LHCN-M2 (cell line): ENCODE measurements at regions not wholly inside any gene's neighbourhood (a gene's known extent, or its start where the extent isn't known, plus 50 kb on each side); places are given as distances from the start of the nearest gene placed in this dataset.

Experiments used
- DNase-seq: peaks from one replicate; pipeline ENCODE4 v3.0.0-alpha.2; 2012; ENCODE audit warnings: low read depth

- no peak for DNase-seq
These were observed 106.5 kb upstream of the DRD2 start for GRCh38 chr11:113581713-113582112.

GRCh38 chr11:113579292-113579940, 104.2 kb upstream of the DRD2 start:
- no peak for DNase-seq

GRCh38 chr11:113578715-113579250, 103.6 kb upstream of the DRD2 start:
- no peak for DNase-seq

- DNase-seq, result no peak
These were observed 102.8 kb upstream of the DRD2 start for GRCh38 chr11:113578033-113578380.

DNA sequence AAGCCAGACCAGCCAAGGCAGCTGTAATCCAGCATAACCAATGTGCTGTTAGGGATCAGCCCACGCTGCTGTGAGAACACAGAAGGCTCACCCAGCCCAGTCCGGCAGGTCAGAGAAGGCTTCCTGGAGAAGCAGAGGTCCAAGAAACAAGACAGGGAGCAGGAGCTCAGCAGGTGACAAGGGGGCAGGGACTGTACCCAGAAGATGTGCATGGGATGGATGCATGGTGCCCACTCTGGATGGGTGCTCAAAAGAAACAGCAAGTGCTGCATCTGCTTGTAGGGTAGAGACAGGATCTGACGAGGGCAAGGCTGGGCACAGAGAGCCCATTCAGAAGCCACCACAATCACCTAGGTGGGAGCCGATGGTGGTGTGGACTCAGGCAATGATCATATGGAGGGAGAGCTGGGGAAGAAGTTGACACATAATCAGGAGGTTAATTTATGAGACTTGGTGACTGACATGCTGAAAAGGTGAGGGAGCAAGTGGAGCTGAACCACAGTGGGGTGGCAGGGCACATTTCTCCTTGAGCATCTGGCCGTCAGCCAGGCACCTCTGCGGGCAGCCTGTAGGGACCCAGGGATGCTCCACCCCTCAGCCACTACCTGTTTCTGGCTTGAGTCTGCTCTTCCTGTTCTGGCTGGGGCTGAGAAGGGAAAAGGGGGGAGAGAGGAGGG, 102.3 kb upstream of the DRD2 start:
- no peak for DNase-seq

DNA sequence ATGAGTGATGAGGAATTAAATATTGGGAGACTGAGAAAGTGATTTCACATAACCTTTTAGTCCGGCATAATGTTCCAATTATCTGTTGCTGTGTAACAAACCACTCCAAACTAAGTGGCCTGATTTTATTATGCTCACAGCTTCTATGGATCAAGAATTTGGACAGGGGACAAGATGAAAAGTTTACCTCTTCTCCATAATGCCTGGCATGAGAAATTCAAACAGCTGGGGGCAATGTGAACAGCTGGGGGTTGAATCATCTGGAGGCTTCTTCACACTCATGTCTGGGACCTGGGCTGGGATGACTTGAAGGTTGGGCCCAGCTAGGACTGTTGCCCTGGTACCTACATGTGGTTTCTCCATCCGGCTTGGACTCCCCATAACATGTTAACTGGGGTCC, 99.4 kb upstream of the DRD2 start:
- peak; percentile 52 for DNase-seq

GRCh38 chr11:113574171-113574570, 99.0 kb upstream of the DRD2 start:
- no peak for DNase-seq

GRCh38 chr11:113572136-113572735, 97.0 kb upstream of the DRD2 start:
- DNase-seq, result no peak

GRCh38 chr11:113571531-113571930, 96.3 kb upstream of the DRD2 start:
- DNase-seq, result no peak

DNA sequence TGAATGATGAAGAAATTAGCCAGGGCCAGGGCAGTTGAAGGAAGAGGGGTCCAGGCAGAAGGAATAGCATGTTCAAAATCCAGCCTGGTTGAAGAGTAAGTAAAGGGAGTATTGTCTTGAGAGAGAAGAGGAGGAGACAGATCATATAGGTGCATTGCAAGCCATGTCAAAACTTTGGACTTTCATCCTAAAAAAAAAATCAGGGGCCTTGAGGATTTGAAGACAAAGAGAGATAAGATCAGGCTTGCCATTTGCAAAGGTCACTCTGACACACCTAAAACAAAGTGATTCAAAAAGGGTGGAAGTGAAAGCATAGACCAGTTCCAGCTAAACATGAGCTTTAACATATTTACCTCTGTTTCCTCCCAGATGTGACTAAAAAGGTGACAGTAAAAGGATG, 95.7 kb upstream of the DRD2 start:
- no peak for DNase-seq

GRCh38 chr11:113569391-113569790, 94.2 kb upstream of the DRD2 start:
- DNase-seq, result no peak

DNA sequence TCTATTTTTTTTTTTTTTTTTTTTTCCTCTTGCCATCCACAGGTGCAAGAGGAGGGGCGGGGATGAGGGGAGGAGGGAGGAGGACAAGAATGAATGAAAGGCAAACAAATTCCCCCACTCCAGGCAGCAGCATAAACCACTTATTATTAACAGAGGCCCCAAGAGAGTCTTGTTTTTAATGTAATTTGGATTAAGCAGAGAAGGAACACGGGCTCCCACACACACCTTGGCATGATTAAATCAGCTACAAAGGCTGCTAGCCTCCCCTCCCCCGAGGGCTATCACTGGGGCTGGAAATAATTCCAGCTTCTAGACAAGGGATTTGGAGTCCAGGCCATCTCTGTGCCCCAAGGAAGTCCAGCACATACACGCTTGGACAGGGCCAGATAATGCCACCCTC, 93.4 kb upstream of the DRD2 start:
- no peak for DNase-seq

DNA sequence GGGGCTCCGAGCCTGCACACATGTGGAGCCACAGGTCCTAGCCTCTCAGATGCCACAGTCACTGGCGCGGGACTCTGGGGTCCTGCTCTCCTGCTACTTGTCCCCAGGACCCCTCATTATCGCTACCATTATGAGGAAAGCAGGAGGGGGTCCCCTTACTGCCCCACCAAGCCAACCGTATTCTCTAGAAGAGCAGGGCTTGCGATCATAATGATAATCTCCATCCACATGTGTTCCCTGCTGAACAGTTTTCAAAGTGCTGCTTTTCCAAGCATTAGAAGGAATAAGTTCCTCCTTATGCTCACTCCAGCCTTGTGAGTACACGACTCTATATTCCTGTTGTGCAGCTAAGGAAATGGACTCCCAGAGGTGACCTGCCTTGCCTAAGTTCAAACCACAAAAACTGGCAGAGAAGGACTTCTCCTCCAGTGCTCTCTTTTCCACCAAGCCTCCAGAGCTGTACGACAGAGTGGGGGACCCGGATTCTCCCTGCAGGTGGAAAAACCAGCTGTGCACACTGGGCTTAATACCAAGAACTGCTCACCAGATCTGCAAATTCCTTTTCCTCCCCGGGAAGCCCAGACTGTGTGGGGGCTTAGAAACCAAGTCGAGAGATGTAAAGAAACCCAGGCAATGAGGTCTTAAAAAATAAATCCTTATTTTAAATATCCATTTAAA, 92.8 kb upstream of the DRD2 start:
- DNase-seq, result no peak

DNA sequence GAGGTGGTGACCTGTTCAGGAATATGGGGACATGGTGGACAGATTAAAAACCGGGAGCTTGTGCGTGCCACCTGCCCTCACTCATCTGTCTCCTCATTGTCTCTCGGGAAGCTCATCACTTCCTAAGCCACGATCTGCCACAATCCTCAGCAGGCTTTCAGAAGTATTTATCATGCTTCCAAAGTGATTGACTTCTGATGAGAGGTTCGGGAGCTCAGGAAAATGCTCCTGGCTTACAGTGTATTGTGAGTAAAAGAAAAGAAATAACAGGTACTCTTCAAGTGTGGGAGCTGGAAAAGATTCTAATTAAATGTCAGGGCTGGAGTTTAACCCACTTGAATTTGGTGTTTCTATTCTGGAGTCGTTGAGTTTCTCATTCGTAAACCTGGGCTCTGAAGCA, 91.9 kb upstream of the DRD2 start:
- no peak for DNase-seq

- DNase-seq, result no peak
These were observed 89.4 kb upstream of the DRD2 start for GRCh38 chr11:113564527-113565130.

- no peak for DNase-seq
These were observed 88.7 kb upstream of the DRD2 start for GRCh38 chr11:113563766-113564526.

DNA sequence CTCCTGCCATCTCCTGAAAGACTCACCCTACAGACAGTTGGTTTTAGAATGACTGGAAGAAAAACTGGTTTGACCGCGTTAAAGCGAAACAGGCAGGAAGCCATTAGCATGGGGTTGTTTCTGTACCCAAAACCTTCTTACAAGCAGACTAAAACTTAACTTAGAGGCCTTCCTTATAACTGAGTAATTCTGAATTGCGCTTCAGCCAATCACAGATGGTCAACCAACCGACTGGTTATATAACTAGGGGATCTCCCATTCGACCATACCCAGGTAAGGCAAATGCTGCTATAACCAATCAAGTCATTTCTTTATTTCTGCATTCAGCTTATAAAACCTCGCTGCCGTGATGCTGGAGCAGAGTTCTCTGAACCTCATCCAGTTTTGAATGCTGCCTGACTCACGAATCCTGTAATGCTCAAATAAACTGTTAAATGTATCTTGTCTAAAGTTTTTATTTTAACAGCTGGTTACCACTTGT, 87.8 kb upstream of the DRD2 start:
- peak; percentile 28 for DNase-seq

DNA sequence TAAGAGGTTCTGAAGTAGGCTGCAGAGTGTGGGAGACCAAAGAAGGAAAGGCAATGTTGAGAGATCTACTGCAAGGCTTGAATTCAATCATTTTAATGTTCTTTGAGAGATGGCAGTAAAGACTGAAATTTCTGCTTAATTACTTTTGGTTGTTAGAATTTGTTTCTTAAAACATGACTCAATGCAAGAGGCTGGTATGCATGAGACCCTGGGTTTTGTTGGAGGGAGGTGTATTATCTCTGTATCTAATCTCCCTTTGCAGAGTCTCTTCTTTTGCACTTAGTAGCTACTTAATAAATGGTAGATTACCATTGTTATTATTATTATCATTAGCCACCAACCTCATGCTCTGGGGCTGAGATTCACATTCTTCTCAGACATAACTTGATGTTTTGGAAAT, 87.4 kb upstream of the DRD2 start:
- DNase-seq, result no peak

GRCh38 chr11:113557926-113558325, 82.7 kb upstream of the DRD2 start:
- no peak for DNase-seq

DNA sequence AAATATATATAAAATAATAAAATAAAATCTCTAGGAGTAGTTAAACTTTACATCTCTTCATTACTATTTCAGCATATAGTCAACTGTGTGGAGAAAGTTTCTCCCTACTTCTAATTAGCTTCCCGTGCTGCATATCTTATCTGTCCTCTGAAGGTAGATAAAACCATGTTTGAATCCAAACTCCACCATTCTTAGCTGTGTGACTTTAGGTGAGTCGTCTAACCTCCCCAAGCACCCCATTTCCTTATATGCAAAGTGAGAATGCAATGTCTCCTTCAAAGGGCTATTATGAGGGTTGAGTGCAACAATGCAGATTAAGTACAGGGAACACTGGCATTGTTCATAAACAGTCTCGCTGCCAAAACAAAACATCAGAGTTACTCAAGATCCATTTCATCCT, 80.8 kb upstream of the DRD2 start:
- DNase-seq, result peak; percentile 28

DNA sequence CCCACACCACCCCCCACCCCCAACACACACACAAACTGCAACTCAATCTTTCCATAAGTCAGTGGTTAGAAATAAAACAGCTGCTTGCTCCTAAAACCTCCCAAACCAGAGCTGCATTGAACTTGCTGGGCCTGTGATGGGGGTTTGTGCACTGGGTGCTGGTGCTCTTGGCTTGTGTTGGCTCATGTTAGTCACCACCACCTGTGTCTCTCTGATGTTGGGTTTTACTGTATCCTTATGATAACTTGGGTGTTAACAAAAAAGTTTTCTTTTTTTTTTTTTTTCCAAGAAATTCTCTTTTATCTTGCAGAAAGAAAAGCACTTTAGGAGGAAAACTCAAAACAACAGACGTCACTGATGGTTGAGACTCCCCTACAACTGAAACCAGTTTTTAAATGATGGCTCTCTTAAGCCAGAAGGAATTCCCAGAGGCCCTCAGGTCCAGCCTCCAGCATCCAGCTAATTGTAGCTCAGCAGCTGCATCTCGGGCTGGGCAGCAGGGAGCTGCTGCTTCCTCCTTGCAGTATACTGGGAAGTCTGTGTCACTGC, 79.9 kb upstream of the DRD2 start:
- DNase-seq, result peak; percentile 76
